GM23338 (cell line): ENCODE measurements at regions not wholly inside any gene's neighbourhood (a gene's known extent, or its start where the extent isn't known, plus 50 kb on each side); places are given as distances from the start of the nearest gene placed in this dataset.

Experiments used
- ATAC-seq: fragments of 200-7000 bp; cut with Tn5 transposase; 3 replicates; pipeline ENCODE4 v1.9.1; 2020
- DNase-seq: peaks from one replicate; pipeline ENCODE4 v3.0.0-alpha.2; 2015; ENCODE audit warnings: low spot score
- H2AFZ ChIP-seq: fragments of 200-600 bp; sonication (generic); 2 replicates; pipeline ENCODE4 v1.8.0; 2016; ENCODE audit warnings: antibody characterized with exemption, mild to moderate bottlenecking, moderate library complexity
- H3F3A ChIP-seq: fragments of 200-600 bp; sonication (generic); replicated peaks from 2 replicates; pipeline ENCODE4 v1.8.0; 2017; ENCODE audit warnings: antibody characterized with exemption, mixed run types, low read depth
- H3K27ac ChIP-seq: fragments of 200-600 bp; sonication (generic); 2 replicates; pipeline ENCODE4 v1.6.1; 2016; ENCODE audit warnings: low read depth
- H3K27me3 ChIP-seq: fragments of 200-600 bp; sonication (generic); 2 replicates; pipeline ENCODE4 v1.8.0; 2016; ENCODE audit warnings: mild to moderate bottlenecking, mixed run types, moderate library complexity; ENCODE audit not compliant: insufficient read depth
- H3K36me3 ChIP-seq: fragments of 200-600 bp; sonication (generic); 2 replicates; pipeline ENCODE4 v1.8.0; 2016; ENCODE audit warnings: mild to moderate bottlenecking; ENCODE audit not compliant: insufficient read depth
- H3K4me1 ChIP-seq: fragments of 200-600 bp; sonication (generic); 2 replicates; pipeline ENCODE4 v1.8.0; 2016; ENCODE audit warnings: mild to moderate bottlenecking, moderate library complexity; ENCODE audit not compliant: insufficient read depth
- H3K4me2 ChIP-seq: fragments of 200-600 bp; sonication (generic); 2 replicates; pipeline ENCODE4 v1.7.1; 2017; ENCODE audit warnings: mixed run types
- H3K4me3 ChIP-seq: fragments of 200-600 bp; sonication (generic); 2 replicates; pipeline ENCODE4 v1.6.1; 2016; ENCODE audit warnings: mixed run types
- H3K79me2 ChIP-seq: fragments of 200-600 bp; sonication (generic); replicated peaks from 2 replicates; pipeline ENCODE4 v1.8.0; 2017; ENCODE audit warnings: mild to moderate bottlenecking; ENCODE audit not compliant: insufficient read depth
- H3K9me2 ChIP-seq: fragments of 200-600 bp; sonication (generic); 2 replicates; pipeline ENCODE4 v1.8.0; 2017; ENCODE audit not compliant: insufficient read depth
- H4K20me1 ChIP-seq: fragments of 200-600 bp; sonication (generic); replicated peaks from 2 replicates; pipeline ENCODE4 v1.8.0; 2017; ENCODE audit warnings: mild to moderate bottlenecking; ENCODE audit not compliant: insufficient read depth
- H3K27ac Mint-ChIP-seq: 2 replicates; pipeline ENCODE4 v1.8.0; 2020; ENCODE audit warnings: inconsistent platforms, mild to moderate bottlenecking, moderate library complexity, mixed read lengths
- H3K27me3 Mint-ChIP-seq: 3 replicates; pipeline ENCODE4 v1.8.0; 2022; ENCODE audit warnings: low read depth, mild to moderate bottlenecking, moderate library complexity, mixed read lengths, inconsistent platforms; ENCODE audit not compliant: insufficient read depth, poor library complexity
- H3K36me3 Mint-ChIP-seq: 3 replicates; pipeline ENCODE4 v1.8.0; 2021; ENCODE audit warnings: low read depth, mild to moderate bottlenecking, inconsistent platforms, moderate library complexity, mixed read lengths
- H3K4me1 Mint-ChIP-seq: 3 replicates; pipeline ENCODE4 v1.8.0; 2020; ENCODE audit warnings: mild to moderate bottlenecking, inconsistent platforms, mixed read lengths
- H3K4me3 Mint-ChIP-seq: 3 replicates; pipeline ENCODE4 v1.8.0; 2021; ENCODE audit warnings: moderate library complexity, mild to moderate bottlenecking, inconsistent platforms, mixed read lengths
- H3K9me3 Mint-ChIP-seq: 3 replicates; pipeline ENCODE4 v1.8.0; 2020; ENCODE audit warnings: moderate library complexity, mild to moderate bottlenecking, inconsistent platforms, mixed read lengths
- CREB1 ChIP-seq: fragments of 250-450 bp; sonication (Bioruptor Pico); IDR thresholded peaks from 2 replicates; pipeline ENCODE4 v1.5.0; 2020; ENCODE audit warnings: low read depth, mild to moderate bottlenecking, moderate library complexity
- EZH2 ChIP-seq: fragments of 200-600 bp; sonication (generic); IDR thresholded peaks from one replicate; pipeline ENCODE4 v1.8.0; 2017; ENCODE audit warnings: antibody characterized with exemption, mild to moderate bottlenecking, low read depth; ENCODE audit not compliant: unreplicated experiment
- EZH2phosphoT487 ChIP-seq: fragments of 200-600 bp; sonication (generic); IDR thresholded peaks from one replicate; pipeline ENCODE4 v1.8.1; 2018; ENCODE audit warnings: antibody characterized with exemption; ENCODE audit not compliant: unreplicated experiment
- NANOG ChIP-seq: IDR thresholded peaks from 2 replicates; pipeline ENCODE4 v1.6.1; 2016; ENCODE audit warnings: antibody characterized with exemption, borderline replicate concordance
- POLR2AphosphoS5 ChIP-seq: IDR thresholded peaks from 2 replicates; pipeline ENCODE4 v1.6.1; 2016; ENCODE audit warnings: antibody characterized with exemption, low read depth
- STAT1 ChIP-seq: IDR thresholded peaks from one replicate; pipeline ENCODE4 v1.6.1; 2016; ENCODE audit warnings: antibody characterized with exemption; ENCODE audit not compliant: unreplicated experiment
- ZNF331 ChIP-seq: fragments of 250-450 bp; sonication (Bioruptor Pico); IDR thresholded peaks from 2 replicates; pipeline ENCODE4 v1.5.0; 2020; ENCODE audit warnings: low read depth, mild to moderate bottlenecking, moderate library complexity
- TF ChIP-seq, protein P1 (sequence below): IDR thresholded peaks from one replicate; pipeline ENCODE4 v1.6.1; 2018; ENCODE audit warnings: antibody characterized with exemption; ENCODE audit not compliant: unreplicated experiment
- TF ChIP-seq, protein P2 (sequence below), 2 experiments: fragments of 200-600 bp in 1 of 2; sonication (generic) in 1 of 2; conservative IDR thresholded peaks; 2 replicates each; pipeline versions ENCODE4 v1.5.1 to v1.6.1; 2016 to 2017; ENCODE audit warnings: antibody characterized with exemption in 2 of 2, low read depth in 2 of 2, mild to moderate bottlenecking in 2 of 2, moderate library complexity in 1 of 2
- TF ChIP-seq, protein P3 (sequence below): IDR thresholded peaks from 2 replicates; pipeline ENCODE4 v1.6.1; 2016; ENCODE audit warnings: antibody characterized with exemption

DNA sequence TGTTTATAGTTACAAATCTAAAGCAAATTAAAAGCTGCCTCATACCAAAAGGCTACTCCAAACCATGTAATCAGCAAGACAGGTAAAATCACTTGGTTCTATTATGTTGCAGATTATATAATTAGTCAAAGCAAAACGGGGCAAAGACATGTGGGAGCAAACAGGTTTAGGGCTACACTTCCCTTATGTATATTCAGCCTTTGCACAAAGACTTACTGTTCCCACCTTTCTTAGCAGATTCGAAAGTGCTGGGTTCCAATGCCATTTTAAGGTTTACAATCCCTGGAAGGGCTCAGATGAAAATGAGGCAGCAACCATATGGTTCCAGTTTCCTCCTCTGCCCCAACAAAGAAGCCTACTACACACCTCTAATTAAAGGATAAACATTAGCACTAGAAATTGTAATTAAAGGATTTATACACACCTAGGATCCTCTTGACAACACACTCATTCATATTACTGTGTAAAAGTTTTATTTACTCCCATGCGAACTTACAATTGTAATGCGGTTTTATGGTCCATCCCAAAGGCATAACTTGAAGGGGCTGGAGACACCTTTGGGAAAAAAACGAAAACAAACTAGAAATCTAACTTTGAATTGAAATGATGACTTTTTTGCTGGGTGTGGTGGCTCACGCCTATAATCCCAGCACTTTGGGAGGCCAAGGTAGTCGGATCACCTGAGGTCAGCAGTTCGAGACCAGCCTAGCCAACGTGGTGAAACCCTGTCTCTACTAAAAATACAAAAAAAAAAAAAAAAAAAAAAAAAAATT is 117.3 kb upstream of the PKN2 start (continued):
- TF ChIP-seq CREB1 (CRISPR knock-in tag) (no peak), STAT1 (no peak), EZH2phosphoT487 (no peak), EZH2 (no peak)
- TF ChIP-seq, protein P1, sequence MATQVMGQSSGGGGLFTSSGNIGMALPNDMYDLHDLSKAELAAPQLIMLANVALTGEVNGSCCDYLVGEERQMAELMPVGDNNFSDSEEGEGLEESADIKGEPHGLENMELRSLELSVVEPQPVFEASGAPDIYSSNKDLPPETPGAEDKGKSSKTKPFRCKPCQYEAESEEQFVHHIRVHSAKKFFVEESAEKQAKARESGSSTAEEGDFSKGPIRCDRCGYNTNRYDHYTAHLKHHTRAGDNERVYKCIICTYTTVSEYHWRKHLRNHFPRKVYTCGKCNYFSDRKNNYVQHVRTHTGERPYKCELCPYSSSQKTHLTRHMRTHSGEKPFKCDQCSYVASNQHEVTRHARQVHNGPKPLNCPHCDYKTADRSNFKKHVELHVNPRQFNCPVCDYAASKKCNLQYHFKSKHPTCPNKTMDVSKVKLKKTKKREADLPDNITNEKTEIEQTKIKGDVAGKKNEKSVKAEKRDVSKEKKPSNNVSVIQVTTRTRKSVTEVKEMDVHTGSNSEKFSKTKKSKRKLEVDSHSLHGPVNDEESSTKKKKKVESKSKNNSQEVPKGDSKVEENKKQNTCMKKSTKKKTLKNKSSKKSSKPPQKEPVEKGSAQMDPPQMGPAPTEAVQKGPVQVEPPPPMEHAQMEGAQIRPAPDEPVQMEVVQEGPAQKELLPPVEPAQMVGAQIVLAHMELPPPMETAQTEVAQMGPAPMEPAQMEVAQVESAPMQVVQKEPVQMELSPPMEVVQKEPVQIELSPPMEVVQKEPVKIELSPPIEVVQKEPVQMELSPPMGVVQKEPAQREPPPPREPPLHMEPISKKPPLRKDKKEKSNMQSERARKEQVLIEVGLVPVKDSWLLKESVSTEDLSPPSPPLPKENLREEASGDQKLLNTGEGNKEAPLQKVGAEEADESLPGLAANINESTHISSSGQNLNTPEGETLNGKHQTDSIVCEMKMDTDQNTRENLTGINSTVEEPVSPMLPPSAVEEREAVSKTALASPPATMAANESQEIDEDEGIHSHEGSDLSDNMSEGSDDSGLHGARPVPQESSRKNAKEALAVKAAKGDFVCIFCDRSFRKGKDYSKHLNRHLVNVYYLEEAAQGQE: no peak

DNA sequence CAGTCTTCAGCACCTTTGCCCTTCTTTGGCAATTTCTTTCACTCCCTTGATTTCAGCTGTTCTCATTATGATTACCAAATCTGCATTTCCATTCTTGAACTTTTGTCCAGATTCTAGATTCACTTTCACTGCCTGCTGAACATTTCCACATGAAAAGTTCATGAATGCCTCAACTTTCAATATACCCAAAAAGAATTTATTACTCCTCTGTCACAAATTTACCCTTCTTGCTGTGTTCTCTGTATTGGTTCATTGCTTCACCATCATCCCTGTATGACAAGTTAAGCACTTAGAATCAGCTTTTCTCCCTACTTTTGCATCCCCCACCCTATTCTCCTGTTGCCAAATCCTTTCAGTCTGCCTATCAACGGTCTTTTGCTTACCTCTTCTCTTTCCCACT is 112.6 kb upstream of the PKN2 start:
- Histone ChIP-seq H3K79me2 (no peaks in the 10 kb centered on the region), H3K36me3 (no peaks in the 10 kb centered on the region), H4K20me1 (no peaks in the 10 kb centered on the region), H2AFZ (peak overlapping the region; percentile 70; the same call in 1 of the 2 replicates), H3K9me2 (peaks cover 8% of the 10 kb centered on the region; the same call in 1 of the 2 replicates), H3K4me2 (peak overlapping the region; percentile 23; the same call in 1 of the 2 replicates), H3F3A (no peaks in the 10 kb centered on the region), H3K27me3 (no peaks in the 10 kb centered on the region), H3K4me1 (peaks cover 8% of the 10 kb centered on the region), H3K27ac (no peak overlapping the region), H3K4me3 (no peak overlapping the region)
- Mint-ChIP-seq H3K27ac (peak overlapping the region; percentile 2; the same call in 1 of the 2 replicates), H3K9me3 (no peaks in the 10 kb centered on the region), H3K4me1 (peaks cover 20% of the 10 kb centered on the region), H3K4me3 (no peak overlapping the region), H3K36me3 (no peaks in the 10 kb centered on the region), H3K27me3 (no peaks in the 10 kb centered on the region)
- ATAC-seq (no peak), DNase-seq (no peak)
- TF ChIP-seq, protein P1: no peak
- TF ChIP-seq POLR2AphosphoS5 (no peak), ZNF331 (CRISPR knock-in tag) (no peak), NANOG (no peak), EZH2 (no peak), STAT1 (no peak), EZH2phosphoT487 (no peak), CREB1 (CRISPR knock-in tag) (no peak)
- TF ChIP-seq, protein P2, sequence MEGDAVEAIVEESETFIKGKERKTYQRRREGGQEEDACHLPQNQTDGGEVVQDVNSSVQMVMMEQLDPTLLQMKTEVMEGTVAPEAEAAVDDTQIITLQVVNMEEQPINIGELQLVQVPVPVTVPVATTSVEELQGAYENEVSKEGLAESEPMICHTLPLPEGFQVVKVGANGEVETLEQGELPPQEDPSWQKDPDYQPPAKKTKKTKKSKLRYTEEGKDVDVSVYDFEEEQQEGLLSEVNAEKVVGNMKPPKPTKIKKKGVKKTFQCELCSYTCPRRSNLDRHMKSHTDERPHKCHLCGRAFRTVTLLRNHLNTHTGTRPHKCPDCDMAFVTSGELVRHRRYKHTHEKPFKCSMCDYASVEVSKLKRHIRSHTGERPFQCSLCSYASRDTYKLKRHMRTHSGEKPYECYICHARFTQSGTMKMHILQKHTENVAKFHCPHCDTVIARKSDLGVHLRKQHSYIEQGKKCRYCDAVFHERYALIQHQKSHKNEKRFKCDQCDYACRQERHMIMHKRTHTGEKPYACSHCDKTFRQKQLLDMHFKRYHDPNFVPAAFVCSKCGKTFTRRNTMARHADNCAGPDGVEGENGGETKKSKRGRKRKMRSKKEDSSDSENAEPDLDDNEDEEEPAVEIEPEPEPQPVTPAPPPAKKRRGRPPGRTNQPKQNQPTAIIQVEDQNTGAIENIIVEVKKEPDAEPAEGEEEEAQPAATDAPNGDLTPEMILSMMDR (conservative IDR thresholded peaks at IDR 0.05; ENCODE audit: low read depth in 2 of 2): no peak
- TF ChIP-seq, protein P3, sequence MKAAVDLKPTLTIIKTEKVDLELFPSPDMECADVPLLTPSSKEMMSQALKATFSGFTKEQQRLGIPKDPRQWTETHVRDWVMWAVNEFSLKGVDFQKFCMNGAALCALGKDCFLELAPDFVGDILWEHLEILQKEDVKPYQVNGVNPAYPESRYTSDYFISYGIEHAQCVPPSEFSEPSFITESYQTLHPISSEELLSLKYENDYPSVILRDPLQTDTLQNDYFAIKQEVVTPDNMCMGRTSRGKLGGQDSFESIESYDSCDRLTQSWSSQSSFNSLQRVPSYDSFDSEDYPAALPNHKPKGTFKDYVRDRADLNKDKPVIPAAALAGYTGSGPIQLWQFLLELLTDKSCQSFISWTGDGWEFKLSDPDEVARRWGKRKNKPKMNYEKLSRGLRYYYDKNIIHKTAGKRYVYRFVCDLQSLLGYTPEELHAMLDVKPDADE: no peak
